ENCODE measurements at regions not wholly inside any gene's neighbourhood (a gene's known extent, or its start where the extent isn't known, plus 50 kb on each side); places are given as distances from the start of the nearest gene placed in this dataset.

DNA sequence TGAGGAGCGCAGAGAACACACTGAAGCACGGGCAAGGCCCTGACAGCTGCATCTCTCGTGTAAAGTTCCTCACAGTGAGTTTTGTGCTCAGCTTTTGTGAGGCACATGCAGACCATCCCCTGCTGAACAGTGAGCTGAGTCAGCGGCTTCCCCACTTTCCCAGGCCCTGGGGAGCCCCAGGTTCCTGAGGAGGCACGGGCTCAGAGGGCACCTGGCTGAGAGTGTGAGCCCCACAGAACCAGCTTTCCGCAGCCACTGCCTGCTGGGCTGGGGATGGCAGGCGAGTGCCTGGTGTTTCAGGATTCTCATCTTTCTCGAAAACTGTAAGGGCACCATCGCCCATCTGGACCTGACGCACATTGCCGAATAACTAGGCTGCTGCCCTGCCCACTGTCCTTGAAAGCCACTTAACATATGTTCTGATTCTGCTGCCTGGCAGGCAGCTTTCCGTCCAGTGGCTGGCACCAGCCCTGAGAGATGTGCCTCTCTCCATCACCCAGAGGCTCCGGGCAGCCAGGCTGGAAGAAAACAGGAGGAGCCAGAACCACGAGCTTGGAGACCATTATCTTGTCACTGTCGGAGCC lies 266.7 kb upstream of the FOXF1 start:
- Histone ChIP-seq H3K27me3 (ENCODE audit: control insufficient read depth, low read length) (no peaks in the 10 kb centered on the region), H3F3A (ENCODE audit: control insufficient read depth, insufficient read depth) (no peaks in the 10 kb centered on the region), H3K27ac (ENCODE audit: low read depth, low read length) (no peak overlapping the region), H3K36me3 (ENCODE audit: control insufficient read depth, low read length) (no peaks in the 10 kb centered on the region), H3K9me3 (ENCODE audit: control insufficient read depth, insufficient read depth, low read length) (no peaks in the 10 kb centered on the region), H3K4me2 (ENCODE audit: low read length) (no peak overlapping the region), H3K4me1 (ENCODE audit: control insufficient read depth, low read length) (no peaks in the 10 kb centered on the region), H3K79me2 (ENCODE audit: control insufficient read depth, low read length) (no peaks in the 10 kb centered on the region), H3K4me3 (ENCODE audit: low read length) (no peak overlapping the region), H4K20me1 (ENCODE audit: control insufficient read depth, insufficient read depth, low read depth, low read length) (no peaks in the 10 kb centered on the region), H3K9me2 (replicated peaks; ENCODE audit: control insufficient read depth, low read length) (no peaks in the 10 kb centered on the region)
- TF ChIP-seq, protein P1, sequence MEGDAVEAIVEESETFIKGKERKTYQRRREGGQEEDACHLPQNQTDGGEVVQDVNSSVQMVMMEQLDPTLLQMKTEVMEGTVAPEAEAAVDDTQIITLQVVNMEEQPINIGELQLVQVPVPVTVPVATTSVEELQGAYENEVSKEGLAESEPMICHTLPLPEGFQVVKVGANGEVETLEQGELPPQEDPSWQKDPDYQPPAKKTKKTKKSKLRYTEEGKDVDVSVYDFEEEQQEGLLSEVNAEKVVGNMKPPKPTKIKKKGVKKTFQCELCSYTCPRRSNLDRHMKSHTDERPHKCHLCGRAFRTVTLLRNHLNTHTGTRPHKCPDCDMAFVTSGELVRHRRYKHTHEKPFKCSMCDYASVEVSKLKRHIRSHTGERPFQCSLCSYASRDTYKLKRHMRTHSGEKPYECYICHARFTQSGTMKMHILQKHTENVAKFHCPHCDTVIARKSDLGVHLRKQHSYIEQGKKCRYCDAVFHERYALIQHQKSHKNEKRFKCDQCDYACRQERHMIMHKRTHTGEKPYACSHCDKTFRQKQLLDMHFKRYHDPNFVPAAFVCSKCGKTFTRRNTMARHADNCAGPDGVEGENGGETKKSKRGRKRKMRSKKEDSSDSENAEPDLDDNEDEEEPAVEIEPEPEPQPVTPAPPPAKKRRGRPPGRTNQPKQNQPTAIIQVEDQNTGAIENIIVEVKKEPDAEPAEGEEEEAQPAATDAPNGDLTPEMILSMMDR (IDR thresholded peaks at IDR 0.05; ENCODE audit: low read depth, low read length, poor library complexity, severe bottlenecking), result no peak
- TF ChIP-seq EZH2phosphoT487 (IDR thresholded peaks at IDR 0.05; ENCODE audit: borderline replicate concordance, low read length), result no peak

DNA sequence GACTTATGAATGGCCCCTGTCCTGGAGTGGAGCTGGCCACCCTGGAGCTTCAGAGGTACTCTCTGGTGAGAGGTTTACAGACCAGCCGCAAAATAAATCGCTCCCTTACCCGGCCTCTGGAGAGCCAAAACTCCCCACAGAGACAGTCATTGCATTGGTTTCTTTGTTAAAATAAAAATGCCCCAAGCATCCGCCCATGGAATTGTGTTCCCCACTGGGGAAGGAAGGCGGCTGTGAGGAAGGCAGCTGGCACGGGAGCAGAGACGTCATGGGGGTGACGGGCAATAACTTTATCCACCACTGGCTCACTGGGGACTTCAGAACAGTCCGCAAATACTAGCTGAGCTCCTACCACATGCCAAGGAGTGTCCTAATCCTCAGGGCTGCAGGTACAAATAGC lies 266.2 kb upstream of the FOXF1 start:
- no peaks in the 10 kb centered on the region for H3K79me2 ChIP-seq (ENCODE audit: control insufficient read depth, low read length)
- no peaks in the 10 kb centered on the region for H3K9me3 ChIP-seq (ENCODE audit: control insufficient read depth, insufficient read depth, low read length)
- no peak overlapping the region for H3K27ac ChIP-seq (ENCODE audit: low read depth, low read length)
- H3K36me3 ChIP-seq (ENCODE audit: control insufficient read depth, low read length), result no peaks in the 10 kb centered on the region
- no peak overlapping the region for H3K4me2 ChIP-seq (ENCODE audit: low read length)
- H3K9me2 ChIP-seq (replicated peaks; ENCODE audit: control insufficient read depth, low read length), result no peaks in the 10 kb centered on the region
- TF ChIP-seq, protein P1 (IDR thresholded peaks at IDR 0.05; ENCODE audit: low read depth, low read length, poor library complexity, severe bottlenecking), result no peak
- no peak for TF ChIP-seq EZH2phosphoT487 (IDR thresholded peaks at IDR 0.05; ENCODE audit: borderline replicate concordance, low read length)
- H3K4me1 ChIP-seq (ENCODE audit: control insufficient read depth, low read length), result no peaks in the 10 kb centered on the region
- H4K20me1 ChIP-seq (ENCODE audit: control insufficient read depth, insufficient read depth, low read depth, low read length), result no peaks in the 10 kb centered on the region
- no peaks in the 10 kb centered on the region for H3F3A ChIP-seq (ENCODE audit: control insufficient read depth, insufficient read depth)
- no peaks in the 10 kb centered on the region for H3K27me3 ChIP-seq (ENCODE audit: control insufficient read depth, low read length)
- H3K4me3 ChIP-seq (ENCODE audit: low read length), result no peak overlapping the region

DNA sequence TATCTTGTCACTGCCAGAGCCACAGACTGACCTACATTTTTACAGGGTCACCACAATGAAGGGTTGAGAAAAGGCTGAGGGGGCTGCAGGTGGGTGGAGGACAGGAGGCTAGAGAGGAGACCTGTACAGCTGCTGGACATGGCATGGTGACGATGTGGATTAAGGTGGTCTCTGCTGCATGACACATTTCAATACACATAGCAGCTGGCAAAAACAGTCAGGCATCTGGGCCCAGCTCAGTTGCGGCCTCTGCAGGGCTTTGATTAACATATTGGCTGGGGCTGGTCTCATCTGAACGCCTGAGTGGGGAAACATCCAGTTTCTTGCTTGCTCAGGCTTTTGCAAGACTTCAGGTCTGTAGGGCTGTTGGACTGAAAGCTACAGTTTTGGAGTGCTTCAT lies 265.4 kb upstream of the FOXF1 start:
- Histone ChIP-seq H3K4me2 (ENCODE audit: low read length) (no peak overlapping the region), H3F3A (ENCODE audit: control insufficient read depth, insufficient read depth) (no peaks in the 10 kb centered on the region), H3K9me2 (replicated peaks; ENCODE audit: control insufficient read depth, low read length) (no peaks in the 10 kb centered on the region), H3K36me3 (ENCODE audit: control insufficient read depth, low read length) (no peaks in the 10 kb centered on the region), H3K9me3 (ENCODE audit: control insufficient read depth, insufficient read depth, low read length) (no peaks in the 10 kb centered on the region), H3K27ac (ENCODE audit: low read depth, low read length) (no peak overlapping the region), H3K79me2 (ENCODE audit: control insufficient read depth, low read length) (no peaks in the 10 kb centered on the region), H3K4me1 (ENCODE audit: control insufficient read depth, low read length) (no peaks in the 10 kb centered on the region), H4K20me1 (ENCODE audit: control insufficient read depth, insufficient read depth, low read depth, low read length) (no peaks in the 10 kb centered on the region), H3K4me3 (ENCODE audit: low read length) (no peak overlapping the region), H3K27me3 (ENCODE audit: control insufficient read depth, low read length) (no peaks in the 10 kb centered on the region)
- TF ChIP-seq EZH2phosphoT487 (IDR thresholded peaks at IDR 0.05; ENCODE audit: borderline replicate concordance, low read length), result no peak
- TF ChIP-seq, protein P1 (IDR thresholded peaks at IDR 0.05; ENCODE audit: low read depth, low read length, poor library complexity, severe bottlenecking), result no peak

Measured in DOHH2 (cell line).